ENCODE measurements at regions not wholly inside any gene's neighbourhood (a gene's known extent, or its start where the extent isn't known, plus 50 kb on each side); places are given as distances from the start of the nearest gene placed in this dataset.

- CTCF ChIA-PET: no interaction called here
- H3K27ac Mint-ChIP-seq: no peak overlapping the region
Observed at GRCh38 chr1:58089898-58090534, 456.5 kb downstream of the OMA1 start.

GRCh38 chr1:58084266-58084665 is 462.3 kb downstream of the OMA1 start:
- peaks cover 4% of the 10 kb centered on the region for H3K27me3 Mint-ChIP-seq
- intact Hi-C loops (cut with micrococcal nuclease): no loop called here
- no peaks in the 10 kb centered on the region for H3K9me3 Mint-ChIP-seq (ENCODE audit: insufficient read depth)
- Histone ChIP-seq H3K9me3 (ENCODE audit: control extremely low read depth in 1 of 3, control insufficient read depth in 2 of 3, insufficient read depth in 1 of 3, low read length in 2 of 3) (no peaks in the 10 kb centered on the region), H3K27me3 (replicated peaks in 1 of 4; ENCODE audit: control extremely low read depth in 1 of 4, control insufficient read depth in 3 of 4, insufficient read depth in 4 of 4, low read length in 3 of 4) (no peaks in the 10 kb centered on the region), H3K79me2 (ENCODE audit: control insufficient read depth, insufficient read depth, low read length) (no peaks in the 10 kb centered on the region), H4K20me1 (ENCODE audit: control insufficient read depth, insufficient read depth, low read length, poor library complexity, severe bottlenecking) (no peaks in the 10 kb centered on the region), H2AFZ (ENCODE audit: insufficient read depth, low read depth, low read length, poor library complexity, severe bottlenecking) (no peak overlapping the region), H3K27ac (ENCODE audit: low read length in 2 of 2) (no peak overlapping the region), H3K4me1 (ENCODE audit: control insufficient read depth in 2 of 2, insufficient read depth in 2 of 2, low read length in 2 of 2) (no peaks in the 10 kb centered on the region), H3K4me2 (replicated peaks; ENCODE audit: low read depth, low read length, poor library complexity, severe bottlenecking) (no peak overlapping the region), H3K4me3 (ENCODE audit: control extremely low read depth in 1 of 5, extremely low read depth in 1 of 5, insufficient read depth in 1 of 5, low read depth in 2 of 5, low read length in 4 of 5) (no peak overlapping the region), H3K9ac (ENCODE audit: low read length) (no peak overlapping the region), H3K36me3 (replicated peaks in 1 of 2; ENCODE audit: control extremely low read depth in 1 of 2, control insufficient read depth in 1 of 2, extremely low read depth in 1 of 2, insufficient read depth in 2 of 2, low read length in 1 of 2) (no peaks in the 10 kb centered on the region)
- DNase-seq (no peak), ATAC-seq (ENCODE audit: low read depth) (no peak)
- TF ChIP-seq CTCF (IDR thresholded peaks at IDR 0.05) (no peak), EZH2 (IDR thresholded peaks at IDR 0.05; ENCODE audit: borderline replicate concordance, insufficient read depth, low read depth, low read length, poor library complexity, severe bottlenecking) (no peak)
- H3K4me3 Mint-ChIP-seq: no peak overlapping the region
- ChIA-PET CTCF (no interaction called here), POLR2A (no interaction called here)
- no peak overlapping the region for H3K27ac Mint-ChIP-seq
- 80% methylated on average over 2 of the region's 3 CpGs for WGBS (ENCODE audit: insufficient coverage)
- no peaks in the 10 kb centered on the region for H3K4me1 Mint-ChIP-seq

More at GRCh38 chr1:58089898-58090534, 456.5 kb downstream of the OMA1 start:
- H3K4me2 ChIP-seq (replicated peaks; ENCODE audit: low read depth, low read length, poor library complexity, severe bottlenecking): no peak overlapping the region
- no peak overlapping the region for H3K4me3 ChIP-seq (ENCODE audit: control extremely low read depth in 1 of 5, extremely low read depth in 1 of 5, insufficient read depth in 1 of 5, low read depth in 2 of 5, low read length in 4 of 5)
- no peak overlapping the region for H3K27ac ChIP-seq (ENCODE audit: low read length in 2 of 2)
- WGBS (ENCODE audit: insufficient coverage): 97% methylated on average over 6 of the region's 10 CpGs
- no peaks in the 10 kb centered on the region for H4K20me1 ChIP-seq (ENCODE audit: control insufficient read depth, insufficient read depth, low read length, poor library complexity, severe bottlenecking)
- POLR2A ChIA-PET: no interaction called here
- H3K36me3 ChIP-seq (replicated peaks in 1 of 2; ENCODE audit: control extremely low read depth in 1 of 2, control insufficient read depth in 1 of 2, extremely low read depth in 1 of 2, insufficient read depth in 2 of 2, low read length in 1 of 2): no peaks in the 10 kb centered on the region
- no peak overlapping the region for H3K9ac ChIP-seq (ENCODE audit: low read length)
- no peaks in the 10 kb centered on the region for H3K27me3 ChIP-seq (replicated peaks in 1 of 4; ENCODE audit: control extremely low read depth in 1 of 4, control insufficient read depth in 3 of 4, insufficient read depth in 4 of 4, low read length in 3 of 4)
- ATAC-seq (ENCODE audit: low read depth): no peak
- H3K9me3 Mint-ChIP-seq (ENCODE audit: insufficient read depth): no peaks in the 10 kb centered on the region
- no peaks in the 10 kb centered on the region for H3K27me3 Mint-ChIP-seq
- TF ChIP-seq EZH2 (IDR thresholded peaks at IDR 0.05; ENCODE audit: borderline replicate concordance, insufficient read depth, low read depth, low read length, poor library complexity, severe bottlenecking): no peak
- no peak for TF ChIP-seq CTCF (IDR thresholded peaks at IDR 0.05)
- intact Hi-C loops (cut with micrococcal nuclease): no loop called here
- no peak overlapping the region for H3K4me3 Mint-ChIP-seq
- no peak overlapping the region for H2AFZ ChIP-seq (ENCODE audit: insufficient read depth, low read depth, low read length, poor library complexity, severe bottlenecking)
- H3K4me1 ChIP-seq (ENCODE audit: control insufficient read depth in 2 of 2, insufficient read depth in 2 of 2, low read length in 2 of 2): no peaks in the 10 kb centered on the region
- no peaks in the 10 kb centered on the region for H3K4me1 Mint-ChIP-seq
- DNase-seq: no peak
- H3K79me2 ChIP-seq (ENCODE audit: control insufficient read depth, insufficient read depth, low read length): no peaks in the 10 kb centered on the region
- H3K9me3 ChIP-seq (ENCODE audit: control extremely low read depth in 1 of 3, control insufficient read depth in 2 of 3, insufficient read depth in 1 of 3, low read length in 2 of 3): no peaks in the 10 kb centered on the region
